ENCODE measurements at regions not wholly inside any gene's neighbourhood (a gene's known extent, or its start where the extent isn't known, plus 50 kb on each side); places are given as distances from the start of the nearest gene placed in this dataset.

- TF ChIP-seq POLR2A (IDR thresholded peaks at IDR 0.05): no peak
- TF ChIP-seq CTCF (IDR thresholded peaks at IDR 0.05): no peak
Observed at GRCh38 chr1:30000266-30000665, 723.1 kb downstream of the MATN1 start.

Data from upper lobe of left lung (tissue), 4 donors.